GM12872 (cell line): ENCODE measurements at regions not wholly inside any gene's neighbourhood (a gene's known extent, or its start where the extent isn't known, plus 50 kb on each side); places are given as distances from the start of the nearest gene placed in this dataset.

Source experiments
- CTCF ChIP-seq: IDR thresholded peaks from 3 replicates; pipeline ENCODE4 v1.5.1; 2011; ENCODE audit warnings: low read depth, mild to moderate bottlenecking, low read length, moderate library complexity; ENCODE audit not compliant: insufficient read depth

GRCh38 chr18:2102022-2102421, 469.3 kb downstream of the METTL4 start:
- TF ChIP-seq CTCF: no peak

GRCh38 chr18:2103299-2103698, 468.0 kb downstream of the METTL4 start:
- TF ChIP-seq CTCF: no peak

- peak; percentile 87 for TF ChIP-seq CTCF
These were observed 466.5 kb downstream of the METTL4 start for GRCh38 chr18:2104620-2105462.

GRCh38 chr18:2108591-2108990, 462.7 kb downstream of the METTL4 start:
- no peak for TF ChIP-seq CTCF

- TF ChIP-seq CTCF: no peak
These were observed 459.8 kb downstream of the METTL4 start for GRCh38 chr18:2111456-2111855.

GRCh38 chr18:2112435-2113045, 458.8 kb downstream of the METTL4 start:
- TF ChIP-seq CTCF: no peak

- no peak for TF ChIP-seq CTCF
These were observed 457.0 kb downstream of the METTL4 start for GRCh38 chr18:2114289-2114688.
